ENCODE measurements at regions not wholly inside any gene's neighbourhood (a gene's known extent, or its start where the extent isn't known, plus 50 kb on each side); places are given as distances from the start of the nearest gene placed in this dataset.

- Histone ChIP-seq H3K9me3 (ENCODE audit: low read depth) (no peaks in the 10 kb centered on the region), H3K27me3 (peaks cover 3% of the 10 kb centered on the region), H3K27ac (no peak overlapping the region), H3K4me3 (no peak overlapping the region), H3K79me2 (ENCODE audit: low read depth) (no peaks in the 10 kb centered on the region), H4K20me1 (ENCODE audit: low read depth) (no peaks in the 10 kb centered on the region), H2AFZ (replicated peaks) (no peak overlapping the region), H3K4me2 (no peak overlapping the region), H3K9ac (no peak overlapping the region), H3K36me3 (no peaks in the 10 kb centered on the region), H3F3A (ENCODE audit: low read depth) (no peaks in the 10 kb centered on the region), H3K4me1 (no peaks in the 10 kb centered on the region)
- peaks cover 4% of the 10 kb centered on the region for H3K9me3 Mint-ChIP-seq
- DNase-seq (ENCODE audit: low spot score) = no peak
- no peaks in the 10 kb centered on the region for H3K36me3 Mint-ChIP-seq
- peak overlapping the region; percentile 44 for H3K27ac Mint-ChIP-seq
- H3K27me3 Mint-ChIP-seq (ENCODE audit: insufficient read depth, low read depth) = peaks cover 20% of the 10 kb centered on the region
- H3K4me1 Mint-ChIP-seq = peaks cover 54% of the 10 kb centered on the region
- TF ChIP-seq EZH2 (IDR thresholded peaks at IDR 0.05) = no peak
- peak overlapping the region; percentile 16 for H3K4me3 Mint-ChIP-seq
Measured at GRCh38 chr20:61125546-61126180, 126.4 kb upstream of the CDH4 start.

- DNase-seq (ENCODE audit: low spot score) = no peak
- Mint-ChIP-seq H3K27ac (no peak overlapping the region), H3K9me3 (peaks cover 6% of the 10 kb centered on the region), H3K4me3 (no peak overlapping the region), H3K27me3 (ENCODE audit: insufficient read depth, low read depth) (peaks cover 18% of the 10 kb centered on the region), H3K36me3 (no peaks in the 10 kb centered on the region), H3K4me1 (peaks cover 49% of the 10 kb centered on the region)
- H2AFZ ChIP-seq (replicated peaks) = no peak overlapping the region
- peaks cover 5% of the 10 kb centered on the region for H3K27me3 ChIP-seq
- H3K36me3 ChIP-seq = no peaks in the 10 kb centered on the region
- no peak overlapping the region for H3K4me2 ChIP-seq
- no peaks in the 10 kb centered on the region for H3K9me3 ChIP-seq (ENCODE audit: low read depth)
- no peak overlapping the region for H3K27ac ChIP-seq
- H3K4me3 ChIP-seq = no peak overlapping the region
- no peaks in the 10 kb centered on the region for H3K4me1 ChIP-seq
- no peaks in the 10 kb centered on the region for H3F3A ChIP-seq (ENCODE audit: low read depth)
- TF ChIP-seq CTCF (IDR thresholded peaks at IDR 0.05) = no peak
- TF ChIP-seq EZH2 (IDR thresholded peaks at IDR 0.05) = no peak
- TF ChIP-seq EZH2phosphoT487 (IDR thresholded peaks at IDR 0.05) = no peak
- no peaks in the 10 kb centered on the region for H3K79me2 ChIP-seq (ENCODE audit: low read depth)
- H3K9ac ChIP-seq = no peak overlapping the region
- H4K20me1 ChIP-seq (ENCODE audit: low read depth) = no peaks in the 10 kb centered on the region
Measured at GRCh38 chr20:61126369-61127195, 125.5 kb upstream of the CDH4 start.

GRCh38 chr20:61127311-61128039 is 124.6 kb upstream of the CDH4 start:
- Histone ChIP-seq H3K9ac (no peak overlapping the region), H3K9me3 (ENCODE audit: low read depth) (no peaks in the 10 kb centered on the region), H3K27ac (no peak overlapping the region), H3K4me2 (no peak overlapping the region), H2AFZ (replicated peaks) (no peak overlapping the region), H3K36me3 (no peaks in the 10 kb centered on the region), H3K27me3 (peaks cover 5% of the 10 kb centered on the region), H3K4me1 (no peaks in the 10 kb centered on the region), H4K20me1 (ENCODE audit: low read depth) (no peaks in the 10 kb centered on the region), H3K4me3 (no peak overlapping the region), H3F3A (ENCODE audit: low read depth) (no peaks in the 10 kb centered on the region), H3K79me2 (ENCODE audit: low read depth) (no peaks in the 10 kb centered on the region)
- Mint-ChIP-seq H3K4me1 (peaks cover 50% of the 10 kb centered on the region), H3K27me3 (ENCODE audit: insufficient read depth, low read depth) (peaks cover 16% of the 10 kb centered on the region), H3K27ac (peak overlapping the region; percentile 82), H3K36me3 (peaks cover 4% of the 10 kb centered on the region), H3K4me3 (no peak overlapping the region), H3K9me3 (peaks cover 7% of the 10 kb centered on the region)
- no peak for DNase-seq (ENCODE audit: low spot score)
- TF ChIP-seq EZH2phosphoT487 (IDR thresholded peaks at IDR 0.05) (no peak), EZH2 (IDR thresholded peaks at IDR 0.05) (no peak), CTCF (IDR thresholded peaks at IDR 0.05) (no peak)
